ENCODE measurements at regions not wholly inside any gene's neighbourhood (a gene's known extent, or its start where the extent isn't known, plus 50 kb on each side); places are given as distances from the start of the nearest gene placed in this dataset.
"Not testable (repeated sequence)": the region's sequence is repeated elsewhere in the genome, so short reads cannot be mapped to it uniquely, and the experiment has no call there.

- DNase-seq = not testable (repeated sequence)
These were observed 67.4 kb upstream of the ZNF169 start for GRCh38 chr9:94191706-94192105.

DNA sequence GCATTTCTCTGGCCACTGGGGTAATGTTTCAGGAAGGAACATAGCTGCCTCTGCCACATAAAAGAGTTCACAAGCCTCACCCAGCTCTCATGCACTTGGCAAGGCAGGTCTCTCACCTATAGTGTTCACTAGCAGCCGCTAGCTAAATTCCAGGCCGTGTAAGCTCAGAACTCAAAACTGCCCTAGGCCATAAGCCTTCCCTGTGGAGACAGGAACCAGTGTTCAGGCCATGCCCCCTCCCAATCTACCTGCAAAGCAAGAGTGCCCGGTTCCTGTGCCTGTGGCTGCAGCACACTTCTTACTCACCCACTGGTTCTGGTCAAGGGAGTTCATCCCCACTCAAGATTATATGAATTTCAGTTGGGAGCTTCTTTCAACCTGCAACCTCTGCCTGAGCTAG, 60.7 kb upstream of the ZNF169 start:
- no peak for DNase-seq

- no peak for DNase-seq
These were observed 59.3 kb upstream of the ZNF169 start for GRCh38 chr9:94199776-94200175.

DNA sequence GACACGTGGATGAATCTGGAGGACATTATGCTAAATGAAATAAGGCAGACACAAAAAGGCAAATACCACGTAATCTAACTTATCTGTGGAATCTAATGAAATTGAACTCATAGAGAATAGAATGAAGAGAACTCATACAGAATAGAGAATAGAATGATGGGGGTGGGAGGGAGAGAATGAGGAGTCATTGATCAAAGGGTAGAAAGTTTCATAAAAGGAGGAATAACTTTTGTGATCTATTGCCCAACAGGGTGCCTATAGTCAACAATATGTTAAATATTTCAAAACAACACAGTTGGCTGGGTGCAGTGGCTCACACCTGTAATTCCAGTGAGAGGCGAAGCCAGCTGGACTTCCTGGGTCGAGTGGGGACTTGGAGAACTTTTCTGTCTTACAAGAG, 54.9 kb upstream of the ZNF169 start:
- no peak for DNase-seq

DNA sequence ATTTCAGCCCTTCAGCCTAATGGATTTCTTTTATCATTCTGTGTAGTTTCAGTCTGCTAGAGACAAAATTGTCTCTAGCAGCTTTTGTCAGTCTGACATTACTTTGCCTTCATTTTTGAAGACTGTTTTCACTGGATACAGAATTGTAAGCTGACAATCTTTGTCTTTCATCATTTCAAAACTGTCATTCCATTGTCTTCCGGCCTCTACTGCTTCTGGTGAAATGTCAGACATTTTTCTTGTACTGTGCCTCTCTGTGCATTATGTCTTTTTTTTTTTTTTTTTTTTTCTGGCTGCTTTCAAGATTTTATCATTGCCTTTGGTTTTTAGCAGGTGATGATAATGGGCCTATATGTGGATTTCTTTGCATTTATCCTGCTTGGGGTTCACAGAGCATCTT, 51.3 kb upstream of the ZNF169 start:
- DNase-seq = no peak
